Astrocyte of the spinal cord (primary cell): ENCODE measurements at regions not wholly inside any gene's neighbourhood (a gene's known extent, or its start where the extent isn't known, plus 50 kb on each side); places are given as distances from the start of the nearest gene placed in this dataset.
"Not testable (repeated sequence)": the region's sequence is repeated elsewhere in the genome, so short reads cannot be mapped to it uniquely, and the experiment has no call there.

Source experiments
- DNase-seq: peaks from one replicate; pipeline ENCODE4 v3.0.0; 2011; ENCODE audit warnings: low read depth, low spot score
- H3K4me3 ChIP-seq: 2 replicates; pipeline ENCODE4 v1.5.1; 2011; ENCODE audit warnings: low read depth, mild to moderate bottlenecking, low read length, moderate library complexity
- in situ Hi-C: cut with HindIII; loops from 2 replicates; pipeline ENCODE4 v1.10.0; 2017; ENCODE audit warnings: low sequenced_read_pairs
- TF ChIP-seq, protein P1 (sequence below): IDR thresholded peaks from 2 replicates; pipeline ENCODE4 v1.5.1; 2012; ENCODE audit warnings: low read depth, mild to moderate bottlenecking, low read length, inconsistent platforms

DNA sequence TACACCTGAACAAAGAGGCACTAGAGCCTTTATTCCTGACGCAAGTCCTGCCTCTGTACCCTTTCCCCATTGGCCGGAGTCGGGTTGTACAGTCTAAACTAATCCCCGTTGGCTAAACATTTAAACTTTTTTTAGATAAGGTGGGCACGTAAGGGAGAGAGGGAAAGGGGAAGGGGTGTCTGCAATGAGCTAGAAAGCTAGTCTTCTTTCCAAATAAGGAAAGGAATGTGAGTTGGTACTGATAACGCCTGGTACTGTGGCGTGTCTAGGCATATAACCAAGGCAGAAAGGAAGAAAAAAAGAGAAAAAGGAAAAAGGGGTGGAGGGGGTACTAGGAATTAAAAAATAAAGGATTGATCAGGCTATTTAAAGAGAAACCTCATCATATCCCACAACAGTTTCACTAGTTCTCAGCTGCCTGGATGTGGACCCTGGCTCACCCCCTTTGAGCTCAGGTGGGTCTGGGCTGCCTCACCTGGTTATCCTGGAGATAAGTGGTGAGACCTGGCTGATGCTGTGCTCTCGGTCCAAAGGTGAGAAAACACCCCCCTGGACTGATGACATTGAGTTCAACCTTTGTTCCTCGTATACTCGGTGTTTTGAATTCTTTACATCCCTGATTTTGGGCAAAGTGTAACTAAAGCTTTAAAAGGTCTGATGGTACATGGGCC, 90.9 kb upstream of the EEF2KMT start:
- in situ Hi-C loops = no loop called here
- no peak overlapping the region for H3K4me3 ChIP-seq
- TF ChIP-seq, protein P1, sequence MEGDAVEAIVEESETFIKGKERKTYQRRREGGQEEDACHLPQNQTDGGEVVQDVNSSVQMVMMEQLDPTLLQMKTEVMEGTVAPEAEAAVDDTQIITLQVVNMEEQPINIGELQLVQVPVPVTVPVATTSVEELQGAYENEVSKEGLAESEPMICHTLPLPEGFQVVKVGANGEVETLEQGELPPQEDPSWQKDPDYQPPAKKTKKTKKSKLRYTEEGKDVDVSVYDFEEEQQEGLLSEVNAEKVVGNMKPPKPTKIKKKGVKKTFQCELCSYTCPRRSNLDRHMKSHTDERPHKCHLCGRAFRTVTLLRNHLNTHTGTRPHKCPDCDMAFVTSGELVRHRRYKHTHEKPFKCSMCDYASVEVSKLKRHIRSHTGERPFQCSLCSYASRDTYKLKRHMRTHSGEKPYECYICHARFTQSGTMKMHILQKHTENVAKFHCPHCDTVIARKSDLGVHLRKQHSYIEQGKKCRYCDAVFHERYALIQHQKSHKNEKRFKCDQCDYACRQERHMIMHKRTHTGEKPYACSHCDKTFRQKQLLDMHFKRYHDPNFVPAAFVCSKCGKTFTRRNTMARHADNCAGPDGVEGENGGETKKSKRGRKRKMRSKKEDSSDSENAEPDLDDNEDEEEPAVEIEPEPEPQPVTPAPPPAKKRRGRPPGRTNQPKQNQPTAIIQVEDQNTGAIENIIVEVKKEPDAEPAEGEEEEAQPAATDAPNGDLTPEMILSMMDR = no peak
- no peak for DNase-seq

DNA sequence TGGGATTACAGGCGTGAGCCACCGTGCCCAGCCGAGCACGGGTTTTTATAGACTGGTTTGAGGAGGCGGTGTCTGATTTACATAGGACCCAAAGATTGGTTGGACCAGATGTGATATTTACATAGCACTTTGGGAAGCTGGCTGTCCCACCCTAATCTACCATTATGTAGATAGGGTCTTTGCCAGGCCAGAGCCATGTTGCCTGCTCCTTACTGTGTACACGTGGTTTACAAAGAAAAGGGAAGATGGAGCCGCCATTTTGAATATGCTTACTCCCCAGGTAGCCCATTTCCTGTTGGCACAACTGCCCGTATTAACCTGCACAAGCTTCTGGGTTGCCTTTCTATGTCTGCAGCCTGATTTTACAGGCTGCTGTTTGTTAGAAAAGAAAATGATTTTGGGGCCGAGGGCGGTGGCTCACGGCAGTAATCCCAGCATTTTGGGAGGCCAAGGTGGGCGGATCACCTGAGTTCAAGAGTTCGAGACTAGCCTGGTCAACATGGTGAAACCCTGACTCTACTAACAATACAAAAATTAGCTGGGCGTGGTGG, 89.9 kb upstream of the EEF2KMT start:
- TF ChIP-seq, protein P1 = no peak
- in situ Hi-C loops = no loop called here
- DNase-seq = no peak
- no peak overlapping the region for H3K4me3 ChIP-seq

DNA sequence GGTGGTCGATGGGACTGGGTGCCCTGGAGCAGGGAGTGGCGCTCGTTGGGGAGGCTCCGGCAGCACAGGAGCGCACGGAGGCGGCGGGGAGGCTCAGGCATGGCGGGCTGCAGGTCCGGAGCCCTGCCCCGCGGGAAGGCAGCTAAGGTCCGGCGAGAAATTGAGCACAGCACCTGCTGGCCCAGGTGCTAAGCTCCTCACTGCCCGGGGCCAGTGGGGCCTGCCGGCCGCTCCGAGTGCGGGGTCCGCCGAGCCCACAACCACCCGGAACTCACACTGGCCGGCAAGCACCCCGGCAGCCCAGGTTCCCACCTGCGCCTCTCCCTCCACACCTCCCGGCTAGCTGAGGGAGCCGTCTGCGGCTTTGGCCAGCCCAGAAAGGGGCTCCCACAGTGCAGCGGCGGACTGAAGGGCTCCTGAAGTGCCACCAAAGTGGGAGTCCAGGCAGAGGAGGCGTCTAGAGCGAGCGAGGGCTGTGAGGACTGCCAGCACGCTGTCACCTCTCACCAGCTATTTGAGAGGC, 88.8 kb upstream of the EEF2KMT start:
- no peak overlapping the region for H3K4me3 ChIP-seq
- in situ Hi-C loops = no loop called here
- TF ChIP-seq, protein P1 = no peak
- DNase-seq = no peak

DNA sequence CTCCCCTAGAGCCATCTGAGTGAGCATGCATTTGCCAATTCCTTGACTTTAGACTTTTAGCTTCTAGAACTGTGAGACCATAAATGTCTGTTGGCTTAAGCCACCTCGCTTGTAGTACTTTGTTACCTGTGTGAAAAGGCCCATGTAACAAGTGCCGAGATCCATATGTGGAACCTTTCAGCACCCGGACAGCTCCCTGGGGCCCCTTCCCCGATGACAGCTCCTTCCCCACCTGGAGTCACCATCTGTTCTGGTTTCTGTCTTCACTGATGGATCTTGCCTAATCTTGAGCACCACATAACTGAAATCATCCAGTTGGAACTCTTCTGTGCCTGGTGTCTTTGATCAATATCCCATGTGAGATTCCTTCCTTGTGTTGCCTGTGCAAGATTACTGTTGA, 78.9 kb upstream of the EEF2KMT start:
- in situ Hi-C loops = no loop called here
- H3K4me3 ChIP-seq = no peak overlapping the region
- DNase-seq = no peak
- TF ChIP-seq, protein P1 = no peak

DNA sequence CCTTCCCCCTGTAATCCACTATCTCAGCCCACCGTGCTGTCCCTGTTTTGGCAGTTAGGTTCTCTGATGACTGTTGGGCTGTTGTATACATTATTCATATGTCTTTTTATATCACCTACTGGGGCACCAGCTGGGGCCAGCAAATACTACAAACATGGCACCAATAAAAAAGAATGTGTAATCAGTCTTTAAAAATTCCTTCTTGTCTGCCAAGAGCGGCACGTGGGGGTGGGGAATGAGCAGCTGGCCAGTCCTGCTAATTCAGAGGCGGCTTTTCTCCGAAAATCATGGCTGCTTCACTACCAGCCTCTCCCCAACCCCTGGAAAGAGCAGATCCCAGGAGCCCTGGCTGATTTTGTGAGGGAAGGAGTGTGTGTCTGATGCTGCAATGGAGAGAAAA, 77.7 kb upstream of the EEF2KMT start:
- no peak for DNase-seq
- TF ChIP-seq, protein P1 = no peak
- in situ Hi-C loops = no loop called here
- no peak overlapping the region for H3K4me3 ChIP-seq

DNA sequence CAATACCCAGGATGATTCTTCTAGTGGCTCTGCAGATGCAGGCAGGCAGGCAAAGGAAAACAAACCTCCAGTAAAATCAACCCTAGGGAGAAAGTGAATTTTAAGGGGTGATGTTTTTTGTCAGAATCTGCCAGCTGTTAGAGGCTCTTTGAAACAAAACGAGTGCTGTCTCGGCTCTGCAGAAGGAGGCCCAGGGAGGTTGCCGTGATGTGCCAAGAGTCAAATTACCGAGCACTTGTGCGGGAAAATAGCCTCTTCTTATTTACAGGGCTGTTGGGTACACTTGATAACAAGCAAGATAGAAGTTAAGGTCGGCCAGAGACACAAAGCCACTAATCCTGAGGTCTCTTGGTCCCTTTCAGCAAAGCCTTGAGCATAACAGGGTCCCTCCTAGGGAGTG, 68.9 kb upstream of the EEF2KMT start:
- in situ Hi-C loops = no loop called here
- TF ChIP-seq, protein P1 = no peak

DNA sequence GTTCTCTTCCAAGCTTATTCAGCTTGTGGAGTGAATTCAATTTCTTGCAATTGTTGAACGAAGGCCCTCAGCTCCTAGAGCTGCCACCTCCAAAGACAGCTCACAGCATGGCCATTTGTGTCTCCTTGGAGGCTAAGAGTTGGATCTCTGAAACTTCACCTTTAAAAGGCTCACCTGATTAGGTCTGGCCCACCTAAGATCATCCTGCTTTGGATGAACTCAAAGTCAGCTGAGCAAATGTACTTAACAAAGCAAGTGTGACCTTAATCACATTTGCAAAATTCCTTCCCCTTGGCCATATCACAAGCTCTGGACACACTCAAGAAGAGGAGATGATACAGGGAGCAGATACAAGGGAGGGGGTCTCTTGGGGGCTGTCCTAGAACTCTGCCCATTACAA, 67.8 kb upstream of the EEF2KMT start:
- DNase-seq, H3K4me3 ChIP-seq, in situ Hi-C loops: not testable (repeated sequence)

More for the DNA sequence above, 68.9 kb upstream of the EEF2KMT start:
- no peak overlapping the region for H3K4me3 ChIP-seq
- DNase-seq = no peak

DNA sequence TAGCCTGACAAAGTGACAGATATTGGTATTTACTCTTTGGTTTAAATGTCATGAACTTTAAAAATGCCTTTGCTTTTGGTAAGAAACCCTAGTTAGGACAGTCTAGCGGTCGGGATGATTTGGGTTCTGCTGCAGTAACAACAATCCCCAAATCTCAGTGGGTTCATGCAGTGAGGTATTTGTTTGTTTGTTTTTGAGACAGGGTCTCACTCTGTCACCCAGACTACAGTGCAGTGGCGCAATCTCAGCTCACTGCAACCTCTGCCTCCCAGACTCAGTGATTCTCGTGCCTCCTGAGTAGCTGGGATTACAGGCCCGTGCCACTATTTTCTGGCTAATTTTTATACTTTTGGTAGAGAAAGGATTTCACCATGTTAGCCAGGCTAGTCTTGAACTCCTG, 65.2 kb upstream of the EEF2KMT start:
- DNase-seq, H3K4me3 ChIP-seq, in situ Hi-C loops: not testable (repeated sequence)

DNA sequence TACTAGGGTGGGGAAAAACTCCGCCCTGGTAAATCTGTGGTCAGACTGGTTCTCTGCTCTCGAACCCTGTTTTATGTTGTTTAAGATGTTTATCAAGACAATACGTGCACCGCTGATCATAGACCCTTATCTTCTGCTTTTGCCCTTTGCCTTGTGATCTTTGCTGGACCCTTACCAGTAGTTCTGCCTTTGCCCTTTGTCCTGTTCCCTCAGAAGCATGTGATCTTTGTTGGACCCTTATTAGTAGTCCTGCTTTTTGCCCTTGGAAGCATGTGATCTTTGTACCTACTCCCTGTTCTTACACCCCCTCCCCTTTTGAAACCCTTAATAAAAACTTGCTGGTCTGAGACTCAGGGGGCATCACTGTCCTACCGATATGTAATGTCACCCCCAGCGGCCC, 64.3 kb upstream of the EEF2KMT start:
- H3K4me3 ChIP-seq, in situ Hi-C loops, DNase-seq: not testable (repeated sequence)

DNA sequence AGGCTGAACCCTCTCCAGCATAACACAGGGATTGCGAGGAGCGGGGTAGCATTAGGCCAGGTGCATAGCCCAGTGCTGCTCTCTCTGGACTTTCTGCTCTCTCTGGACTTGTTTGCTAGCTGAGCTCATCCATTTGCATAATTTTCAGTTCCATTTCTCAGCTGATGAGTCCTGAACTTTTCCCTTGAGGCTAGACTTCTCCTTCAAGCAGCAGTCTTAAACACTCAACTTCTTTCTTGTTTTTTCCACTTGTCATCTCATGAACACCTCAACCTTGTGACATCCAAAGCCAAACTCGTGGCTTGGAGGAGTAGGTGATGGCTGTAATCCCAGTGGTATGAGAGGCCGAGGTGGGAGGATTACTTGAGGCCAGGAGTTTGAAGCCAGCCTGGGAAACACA, 62.4 kb upstream of the EEF2KMT start:
- H3K4me3 ChIP-seq, DNase-seq, in situ Hi-C loops: not testable (repeated sequence)
